ENCODE measurements at regions not wholly inside any gene's neighbourhood (a gene's known extent, or its start where the extent isn't known, plus 50 kb on each side); places are given as distances from the start of the nearest gene placed in this dataset.

DNA sequence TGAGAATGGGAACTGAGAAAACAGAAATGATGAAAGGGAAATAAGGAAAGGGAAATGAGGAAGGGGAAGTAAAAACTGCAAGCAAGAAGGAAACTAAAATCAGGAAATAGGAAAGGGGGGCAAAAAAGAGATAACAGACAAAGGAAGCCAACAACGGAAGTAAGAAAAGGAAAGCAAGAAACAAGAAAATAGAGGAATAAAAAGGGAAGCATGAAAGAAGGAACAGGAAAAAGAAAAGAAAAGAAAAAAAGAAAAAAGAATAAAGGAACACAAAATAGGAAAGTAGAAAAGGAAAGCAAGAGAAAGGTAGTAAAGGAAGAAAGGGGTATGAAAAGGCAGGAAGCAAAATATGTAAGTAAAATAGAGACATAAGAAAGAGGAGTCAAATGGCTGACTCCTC lies 241.2 kb upstream of the NCKAP5 start:
- DNase-seq (ENCODE audit: low read depth in 1 of 2, low spot score in 1 of 2), result no peak

DNA sequence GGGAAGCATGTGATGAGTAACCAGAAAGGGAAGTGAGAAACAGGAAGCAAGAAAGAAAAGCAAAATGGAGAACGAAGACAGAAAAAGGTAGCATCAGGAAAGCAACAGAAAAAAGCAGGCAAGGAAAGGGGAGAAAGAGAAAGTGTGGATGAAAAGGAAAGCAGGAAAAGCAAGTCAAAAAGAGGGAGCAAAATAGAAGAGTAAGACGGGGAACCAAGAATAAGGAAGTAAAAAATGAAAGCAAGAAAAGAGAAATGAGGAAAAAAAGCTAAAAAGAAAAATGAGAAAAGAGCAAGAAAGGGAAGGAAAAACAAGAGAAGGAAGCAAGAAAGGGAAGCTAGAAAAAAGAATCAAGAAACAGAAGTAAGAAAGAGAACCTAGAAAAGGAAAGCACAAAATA lies 242.3 kb upstream of the NCKAP5 start:
- no peak for DNase-seq (ENCODE audit: low read depth in 1 of 2, low spot score in 1 of 2)

DNA sequence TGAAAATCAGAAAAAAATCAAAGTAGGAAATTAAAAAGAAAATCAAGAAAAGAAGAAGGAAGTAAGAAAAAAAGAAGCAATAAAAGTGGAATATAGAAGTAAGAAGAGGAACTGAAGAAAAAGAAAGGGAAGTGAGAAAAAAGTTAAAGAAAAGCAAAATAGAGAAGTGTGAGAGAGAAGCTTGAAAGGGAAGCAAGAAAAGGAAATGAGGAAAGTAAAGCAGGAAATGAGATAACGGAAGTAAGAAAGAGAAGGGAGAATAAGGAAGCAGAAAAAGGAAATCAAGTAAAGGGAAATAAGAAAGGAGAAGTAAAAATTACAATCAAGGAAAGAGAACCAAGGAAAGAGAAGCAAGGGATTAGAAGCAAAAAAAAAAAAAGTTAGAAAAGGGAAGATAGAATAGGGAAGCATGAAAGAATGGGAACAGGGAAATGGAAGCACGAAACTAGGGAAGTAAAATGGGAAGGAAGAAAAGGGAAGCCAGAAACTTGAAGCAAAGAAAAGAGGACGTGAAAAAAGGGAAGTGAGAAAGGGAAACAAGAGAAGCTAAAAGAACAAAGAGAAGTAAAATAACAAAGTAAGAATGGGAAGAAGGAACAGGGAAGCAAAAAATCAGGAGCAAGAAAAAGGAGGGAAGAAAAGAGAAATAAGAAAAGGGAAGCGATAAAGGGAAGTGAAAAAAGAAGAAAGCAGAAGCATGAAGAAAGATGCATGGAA lies 243.3 kb upstream of the NCKAP5 start:
- no peak for DNase-seq (ENCODE audit: low read depth in 1 of 2, low spot score in 1 of 2)

DNA sequence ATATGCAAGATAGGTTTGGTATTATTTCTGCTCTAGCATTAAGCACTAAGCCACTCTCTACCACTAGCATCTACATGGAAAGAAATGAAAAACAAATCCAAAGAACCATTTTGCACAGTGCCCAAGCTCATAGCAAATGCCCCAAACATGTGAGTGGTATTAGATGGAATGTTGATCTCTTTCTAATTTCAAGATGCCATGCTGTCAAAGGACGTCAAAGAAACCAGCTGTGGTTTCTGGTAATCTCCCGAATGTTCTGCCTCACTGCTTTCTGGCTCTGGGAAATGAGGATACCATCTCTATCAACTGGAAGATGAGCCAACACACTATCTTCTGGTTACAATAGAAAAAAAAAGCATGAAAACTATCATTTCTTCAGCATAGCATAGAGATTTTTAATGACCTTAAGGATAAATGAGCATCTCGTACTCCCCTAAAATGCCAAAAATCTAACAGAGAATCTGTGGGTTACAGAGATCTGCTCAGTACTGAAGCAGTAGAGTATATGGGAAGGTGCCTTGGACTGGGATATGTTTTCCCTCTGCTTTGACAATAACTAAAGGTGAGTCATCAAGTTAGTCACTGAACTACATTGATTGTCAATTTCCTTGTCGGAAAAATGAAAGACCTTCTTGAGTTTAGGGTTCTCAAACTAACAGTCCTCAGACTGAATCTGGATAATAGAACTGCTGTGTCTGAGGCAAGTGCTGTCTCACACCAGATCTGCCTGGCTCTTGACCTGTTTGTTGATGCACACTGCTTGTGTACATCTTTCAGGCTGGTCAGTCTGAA lies 244.8 kb upstream of the NCKAP5 start:
- no peak for DNase-seq (ENCODE audit: low read depth in 1 of 2, low spot score in 1 of 2)

DNA sequence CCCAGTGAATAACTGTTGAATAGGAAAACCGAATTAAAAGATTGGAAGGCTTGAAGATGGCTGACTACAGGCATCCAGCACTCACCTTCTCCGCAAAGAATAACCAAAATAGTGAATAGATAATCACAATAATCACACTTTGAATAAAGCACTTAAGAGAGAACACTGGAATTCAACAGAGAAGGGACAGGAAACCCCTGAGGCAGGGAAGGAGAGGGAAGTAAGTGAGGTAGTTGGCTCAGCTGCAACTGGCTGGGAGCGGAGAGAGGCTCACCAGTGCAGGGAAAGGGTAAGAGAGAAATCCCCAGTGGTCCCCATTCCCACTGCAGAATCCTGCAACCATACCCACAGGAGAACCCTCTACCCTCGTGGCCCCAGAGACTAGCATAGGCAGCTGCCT lies 246.6 kb upstream of the NCKAP5 start:
- no peak for DNase-seq (ENCODE audit: low read depth in 1 of 2, low spot score in 1 of 2)

DNA sequence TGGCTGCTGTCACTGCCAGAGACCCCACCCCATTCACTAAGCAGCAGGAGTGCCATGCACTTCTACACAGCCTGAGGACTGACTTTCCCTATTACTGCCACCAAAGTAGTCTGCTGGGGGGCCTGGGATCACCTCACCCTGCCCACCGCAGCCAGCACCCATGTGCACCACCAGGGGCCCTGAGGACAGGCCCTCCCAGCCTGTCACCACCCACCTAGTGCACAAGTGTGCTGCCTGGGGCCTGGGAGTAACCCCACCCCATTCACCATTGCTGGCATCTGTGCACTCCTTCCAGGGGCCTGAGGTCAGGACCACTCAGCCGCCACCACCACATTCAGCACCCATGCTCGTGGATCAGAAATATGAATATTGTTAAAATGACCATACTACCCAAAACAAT lies 247.8 kb upstream of the NCKAP5 start:
- no peak for DNase-seq (ENCODE audit: low read depth in 1 of 2, low spot score in 1 of 2)

DNA sequence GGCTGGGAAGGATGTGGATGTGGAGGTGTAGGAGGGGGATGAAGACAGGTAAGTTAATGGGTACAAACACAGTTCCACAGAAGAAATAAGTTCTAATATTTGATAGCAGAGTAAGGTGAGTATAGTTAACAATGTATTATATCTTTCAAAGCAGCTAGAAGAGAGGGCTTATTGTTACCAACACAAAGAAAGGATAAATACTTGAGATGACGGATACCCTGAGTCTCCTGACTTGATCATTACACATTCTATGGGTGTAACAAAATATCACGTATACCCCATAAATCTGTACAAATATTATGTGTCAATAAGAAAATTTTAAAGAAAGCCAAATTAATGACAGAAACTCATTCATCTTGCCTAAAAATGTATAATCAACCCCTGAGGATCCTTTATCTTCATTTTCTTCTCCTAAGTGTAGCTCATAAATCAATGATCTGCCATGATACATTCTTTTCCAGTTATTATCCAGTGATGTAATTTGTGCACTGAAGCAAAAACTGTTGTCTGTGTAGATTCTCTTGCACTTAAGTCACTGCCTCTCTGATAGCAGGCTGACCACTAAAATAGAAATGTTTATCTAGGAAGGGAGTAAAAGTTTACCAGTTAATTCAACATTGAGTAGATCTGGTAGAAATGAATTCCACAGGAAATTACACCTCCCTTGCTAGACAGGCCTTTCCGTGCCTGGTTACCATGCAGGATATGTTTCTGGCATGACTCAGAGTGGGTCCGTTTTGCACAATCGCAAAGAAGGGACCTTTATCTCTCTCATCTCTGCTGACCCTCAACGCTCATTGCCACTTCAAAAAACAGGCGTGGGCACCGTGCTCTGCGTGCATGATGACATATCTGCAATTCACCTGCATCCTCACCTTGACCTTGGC lies 249.7 kb upstream of the NCKAP5 start:
- DNase-seq (ENCODE audit: low read depth in 1 of 2, low spot score in 1 of 2), result no peak

DNA sequence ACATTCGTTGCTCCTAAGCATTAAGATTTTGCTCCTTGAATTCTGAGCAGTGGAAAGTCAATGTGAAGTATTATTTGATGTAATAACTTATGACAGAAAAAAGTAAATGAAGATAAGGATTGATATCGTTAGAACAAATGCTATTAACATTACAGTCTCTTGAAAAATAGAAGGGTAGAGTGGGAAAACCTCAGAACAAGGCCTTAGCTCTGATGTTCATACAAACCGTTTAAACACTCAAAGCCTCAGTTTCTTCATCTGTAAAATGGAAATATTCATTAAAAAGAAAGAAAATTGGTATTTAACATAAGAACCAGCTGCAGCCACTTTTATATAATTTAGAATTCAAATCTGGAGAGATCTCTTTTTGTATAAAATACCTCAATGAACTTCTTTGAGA lies 250.4 kb upstream of the NCKAP5 start:
- DNase-seq (ENCODE audit: low read depth in 1 of 2, low spot score in 1 of 2), result no peak

DNA sequence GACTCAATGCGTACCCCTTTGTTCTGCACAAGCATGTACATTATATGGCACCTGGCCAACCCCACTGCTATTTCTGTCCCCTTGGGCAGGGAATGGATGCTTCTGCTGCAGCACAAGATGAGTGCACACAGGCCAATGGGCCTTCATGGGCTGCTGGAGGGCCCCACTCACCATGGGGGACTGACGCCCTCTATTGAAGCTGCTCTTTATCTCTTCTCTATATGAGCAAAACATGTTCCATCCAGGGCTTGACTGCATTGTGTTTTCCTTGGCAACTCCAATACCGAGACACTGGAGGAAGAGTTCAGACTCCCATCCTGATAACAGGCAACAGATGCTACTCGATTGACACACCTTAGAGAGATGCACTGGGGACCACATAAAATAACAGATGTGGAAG lies 251.6 kb upstream of the NCKAP5 start:
- DNase-seq (ENCODE audit: low read depth in 1 of 2, low spot score in 1 of 2), result no peak

DNA sequence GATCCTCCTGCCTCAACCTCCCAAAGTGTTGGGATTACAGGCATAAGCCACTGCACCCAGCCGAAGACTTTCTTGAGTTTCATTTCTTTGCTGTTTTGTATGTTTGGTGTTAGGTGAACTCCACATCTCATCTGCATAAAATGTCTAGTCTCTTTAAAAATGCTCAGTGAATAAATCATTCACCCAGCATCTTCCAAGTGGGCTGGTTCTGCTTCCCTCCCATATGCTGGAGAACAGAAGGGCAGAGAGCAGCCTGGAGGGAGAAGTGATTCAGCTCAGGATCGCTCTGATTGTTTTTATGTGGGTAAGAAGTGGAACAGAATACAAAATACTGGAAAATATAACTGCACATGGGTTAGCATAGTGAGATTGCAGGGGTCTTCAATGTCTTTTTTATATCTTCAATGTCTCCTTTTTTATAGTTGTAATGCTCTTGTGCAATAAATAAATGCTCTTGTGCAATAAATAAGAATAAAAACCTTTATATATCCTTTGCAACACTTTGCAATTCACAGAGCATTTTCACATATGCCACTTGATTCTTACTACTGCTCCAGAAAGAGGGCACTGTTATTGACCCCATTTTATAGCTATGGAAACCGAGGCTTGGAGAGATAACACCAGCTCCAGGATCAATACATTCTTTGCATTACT lies 253.0 kb upstream of the NCKAP5 start:
- DNase-seq (ENCODE audit: low read depth in 1 of 2, low spot score in 1 of 2), result no peak

DNA sequence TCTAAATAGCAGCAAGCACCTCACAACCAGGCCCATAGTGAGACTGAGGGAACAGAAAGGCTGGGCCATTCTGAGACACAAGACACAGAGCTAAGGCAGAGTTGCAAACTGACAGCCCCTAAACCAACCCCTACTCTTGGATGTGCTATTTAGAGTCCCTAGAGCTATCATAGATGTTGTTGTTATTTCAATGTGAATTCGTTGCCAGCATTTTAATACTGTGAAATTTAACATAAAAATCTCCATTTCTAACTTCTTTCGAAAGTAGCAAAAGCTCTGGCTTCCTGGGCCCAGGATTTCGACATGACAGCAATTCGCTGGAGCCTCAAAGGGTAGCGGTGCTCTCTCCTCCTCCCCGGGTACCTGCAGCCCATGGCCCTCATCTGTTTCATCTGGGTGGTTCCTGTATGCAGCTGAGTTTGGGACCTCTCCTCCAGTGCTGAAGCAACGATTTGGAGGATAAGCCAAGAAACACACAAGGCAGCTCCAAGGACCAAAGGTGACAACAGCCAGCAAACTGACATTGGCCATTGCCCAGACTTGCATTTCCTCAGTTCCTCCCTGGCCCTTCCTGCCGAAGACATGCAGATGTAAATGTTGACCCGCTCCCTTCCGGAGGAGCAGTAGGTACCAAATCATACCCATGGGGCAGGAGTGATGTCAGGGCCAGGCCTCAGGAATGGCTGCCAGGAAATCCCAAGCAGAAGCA lies 254.4 kb upstream of the NCKAP5 start:
- DNase-seq (ENCODE audit: low read depth in 1 of 2, low spot score in 1 of 2), result no peak

DNA sequence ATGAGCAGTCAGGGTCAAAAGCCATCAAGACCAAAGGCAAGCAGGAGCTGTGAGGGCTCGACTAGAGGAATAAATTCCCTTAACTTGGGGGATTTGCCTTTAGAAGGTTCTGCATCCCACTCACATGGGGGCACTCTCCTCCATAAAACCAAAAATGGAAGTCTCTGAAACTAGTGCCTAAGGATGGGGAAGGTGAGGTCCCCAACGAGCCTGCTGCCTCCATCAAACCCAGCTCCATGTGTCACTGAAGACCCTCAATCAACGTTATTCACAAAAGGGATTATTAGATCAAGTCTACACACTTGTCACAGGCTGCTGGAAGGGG lies 254.9 kb upstream of the NCKAP5 start:
- no peak for DNase-seq (ENCODE audit: low read depth in 1 of 2, low spot score in 1 of 2)

DNA sequence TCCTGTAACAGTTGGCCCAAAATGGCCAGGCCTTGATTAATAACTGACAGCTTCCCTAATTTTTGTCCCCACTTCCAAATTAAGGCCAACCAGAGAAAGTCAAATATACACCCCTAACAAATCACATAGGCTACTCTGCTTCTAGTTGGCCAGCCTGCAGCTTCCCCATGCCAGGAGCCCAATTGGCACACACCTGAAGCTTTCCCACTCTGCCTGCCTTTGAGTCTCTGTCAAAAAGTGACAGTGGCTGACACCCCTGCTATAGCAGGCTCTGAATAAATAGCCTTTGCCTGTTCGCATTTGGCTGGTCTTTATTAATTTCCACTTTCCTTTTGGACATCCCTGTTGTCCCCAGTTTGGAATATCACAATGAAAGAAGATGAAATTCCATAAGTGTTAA lies 256.6 kb upstream of the NCKAP5 start:
- no peak for DNase-seq (ENCODE audit: low read depth in 1 of 2, low spot score in 1 of 2)

DNA sequence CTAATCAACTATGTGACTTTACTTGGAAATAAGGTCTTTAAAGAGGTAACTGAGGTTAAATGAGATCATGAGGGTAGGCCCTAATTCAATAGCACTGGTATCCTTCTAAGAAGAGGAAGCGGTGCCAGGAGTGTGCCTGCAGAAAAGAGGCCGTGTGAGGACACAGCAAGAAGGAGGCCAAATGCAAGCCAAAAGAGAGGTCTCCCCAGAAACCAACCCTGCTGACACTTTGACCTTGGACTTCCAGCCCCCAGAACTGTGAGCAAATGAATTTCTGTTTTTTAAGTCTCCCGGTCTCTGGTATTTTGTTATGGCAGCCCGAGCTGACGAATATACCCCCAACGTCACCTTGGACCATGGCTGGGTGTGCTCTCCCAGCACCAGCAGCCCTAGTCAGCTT lies 257.5 kb upstream of the NCKAP5 start:
- no peak for DNase-seq (ENCODE audit: low read depth in 1 of 2, low spot score in 1 of 2)

DNA sequence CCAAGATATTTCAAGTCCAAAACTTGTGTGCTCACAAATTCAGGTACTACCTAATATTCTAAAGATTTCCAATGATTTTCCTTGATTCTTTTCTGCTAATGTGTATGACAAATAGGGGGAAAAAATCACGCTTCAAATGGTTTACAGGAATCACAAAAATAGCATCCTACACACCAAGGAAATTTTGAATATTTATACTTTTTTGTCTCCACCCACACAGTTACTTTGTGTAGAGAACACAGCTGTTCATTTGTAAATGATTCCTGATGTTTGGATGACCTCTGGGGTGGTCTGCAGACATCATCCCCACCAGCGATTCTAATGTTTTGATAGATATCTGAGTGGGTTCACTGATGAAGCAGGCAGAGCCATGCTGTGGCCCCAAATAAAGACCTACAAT lies 260.6 kb upstream of the NCKAP5 start:
- no peak for DNase-seq (ENCODE audit: low read depth in 1 of 2, low spot score in 1 of 2)

DNA sequence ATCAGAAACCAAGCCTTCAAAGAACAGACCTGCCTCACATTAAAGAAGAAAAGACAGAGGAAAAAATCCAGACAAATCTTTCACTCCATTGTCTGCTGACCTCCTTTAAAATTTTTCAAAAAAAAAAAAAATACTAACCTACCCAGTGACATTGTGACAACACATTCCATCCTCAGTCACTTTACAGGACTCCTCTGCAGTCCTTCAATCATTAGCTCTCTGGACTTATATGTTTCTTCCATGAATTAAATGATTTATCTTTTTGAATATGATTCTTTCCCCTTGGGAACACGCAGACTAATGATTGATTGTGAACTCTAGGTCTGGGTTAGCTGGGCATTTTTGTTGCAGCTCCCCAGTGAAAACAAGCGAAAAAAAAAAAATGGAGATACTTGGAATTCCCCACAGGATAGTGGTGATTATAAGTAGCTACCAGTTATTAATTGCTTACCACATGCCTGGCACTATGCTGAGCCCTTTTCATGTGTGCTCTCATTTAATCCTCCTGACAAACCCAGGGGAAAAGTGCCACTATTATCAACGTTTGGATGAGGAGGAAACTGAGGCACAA lies 261.3 kb upstream of the NCKAP5 start:
- no peak for DNase-seq (ENCODE audit: low read depth in 1 of 2, low spot score in 1 of 2)

DNA sequence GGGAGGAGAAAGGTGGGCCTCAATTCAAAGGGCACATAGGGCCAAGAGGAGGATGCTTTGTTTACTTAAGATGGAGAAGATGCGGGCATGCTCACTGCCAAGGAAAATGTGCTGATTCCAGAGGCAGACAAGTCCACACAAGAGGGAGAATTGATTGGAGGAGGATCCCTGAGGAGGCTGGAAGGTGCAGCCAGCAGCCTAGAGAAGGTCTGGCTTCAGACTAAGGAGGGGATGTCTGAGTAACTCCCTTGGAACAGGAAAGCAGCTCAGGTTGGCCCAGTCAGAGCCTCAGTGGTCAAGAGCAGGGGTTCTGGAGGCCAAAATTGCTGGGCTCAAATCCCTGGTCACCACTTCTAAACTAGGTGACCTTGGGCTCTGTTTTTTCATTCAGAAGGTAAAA lies 265.5 kb upstream of the NCKAP5 start:
- no peak for DNase-seq (ENCODE audit: low read depth in 1 of 2, low spot score in 1 of 2)

DNA sequence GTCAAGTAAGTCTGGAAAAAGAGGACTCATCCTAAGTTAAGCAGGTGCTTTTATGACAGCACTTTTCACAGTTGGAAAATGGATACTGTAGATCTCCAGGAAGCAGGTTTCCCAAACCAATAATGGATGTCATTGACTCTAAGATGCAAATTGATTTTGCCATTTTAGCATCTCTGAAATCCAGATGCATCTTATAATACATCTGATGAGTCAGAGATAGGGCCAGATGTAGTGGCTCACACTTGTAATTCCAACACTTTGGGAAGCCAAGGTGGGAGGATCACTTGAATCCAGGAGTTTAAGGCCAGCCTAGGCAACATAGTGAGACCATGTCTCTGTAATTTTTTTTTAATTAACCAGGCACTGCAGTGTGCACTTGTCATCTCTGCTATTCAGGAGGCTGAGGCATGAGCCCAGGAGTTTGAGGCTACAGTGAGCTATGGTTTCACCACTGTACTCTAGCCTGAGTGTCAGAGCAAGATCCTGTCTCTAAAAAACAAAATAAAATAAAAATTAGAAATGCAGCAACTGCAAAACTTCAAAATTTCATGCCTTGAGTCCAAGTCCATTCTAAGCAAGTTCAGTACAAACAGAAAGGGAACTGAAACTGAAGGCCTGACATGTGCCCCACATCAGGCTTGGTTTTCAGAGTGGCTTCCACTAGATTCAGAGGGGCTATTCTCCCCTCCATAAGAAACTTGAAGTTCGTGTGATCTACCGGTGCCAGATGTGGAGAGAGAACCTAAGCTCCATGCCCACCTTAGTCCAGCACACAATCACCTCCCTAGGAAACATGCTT lies 267.8 kb upstream of the NCKAP5 start:
- no peak for DNase-seq (ENCODE audit: low read depth in 1 of 2, low spot score in 1 of 2)

DNA sequence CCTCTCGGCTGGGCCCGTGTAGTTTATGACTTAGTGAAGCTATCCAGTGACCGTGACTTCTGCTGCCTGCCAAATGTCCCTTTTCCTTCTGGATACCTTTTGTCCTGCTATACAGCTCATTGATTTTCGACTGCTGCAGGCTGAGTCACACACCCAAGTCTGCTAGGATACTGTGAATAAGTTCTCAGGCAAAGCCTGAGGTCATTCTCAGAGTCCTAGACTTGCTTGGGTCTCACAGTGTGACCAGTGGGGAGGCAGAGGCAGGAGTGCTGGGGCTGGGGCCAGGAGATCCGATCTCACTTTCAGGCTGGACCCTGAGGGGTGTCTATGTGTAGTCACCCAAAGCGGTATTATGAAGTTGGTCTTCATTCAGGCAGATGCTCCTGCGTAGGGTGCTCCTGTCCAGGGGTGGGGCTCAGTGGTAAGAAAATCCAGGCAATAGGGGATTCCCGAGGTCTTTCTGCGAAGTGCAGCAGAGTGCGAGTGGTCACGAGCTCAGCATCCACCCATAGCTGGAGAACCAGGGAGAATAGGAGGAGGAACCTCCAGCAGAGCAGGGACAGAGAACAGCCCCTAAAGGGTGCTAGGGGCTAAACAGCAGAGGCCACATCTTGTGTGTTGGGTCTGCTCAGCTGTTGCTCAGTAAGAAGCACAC lies 268.6 kb upstream of the NCKAP5 start:
- no peak for DNase-seq (ENCODE audit: low read depth in 1 of 2, low spot score in 1 of 2)

Measured in stimulated activated CD4-positive, alpha-beta T cell treated with anti-CD3 and anti-CD28 coated beads, Interleukin-15, amount 100 ng/mL, for 1 hour (primary cell).